K562 (cell line): ENCODE measurements at regions not wholly inside any gene's neighbourhood (a gene's known extent, or its start where the extent isn't known, plus 50 kb on each side); places are given as distances from the start of the nearest gene placed in this dataset.

Experiments
- ATAC-seq: fragments of 200-7000 bp; cut with Tn5 transposase; 3 replicates; pipeline ENCODE4 v1.9.1; 2020; ENCODE audit warnings: moderate library complexity
- BruUV-seq: library from RNA; stranded (reverse); fragments of 400-500 nt; replicated peaks from 2 replicates; lab custom pipeline; 2021; lab: Mats Ljungman, UMichigan
- CTCF ChIA-PET: fragments of 300-600 bp; formaldehyde crosslinking; extraction: SDS; loops from one replicate; lab custom pipeline; 2021; ENCODE audit warnings: low intra/inter-chr PET ratio; lab: Yijun Ruan, JAX
- POLR2A ChIA-PET: fragments of 300-600, 350-650 bp; sonication (Branson Sonifier 250); formaldehyde crosslinking; extraction: SDS; loops from one replicate; lab custom pipeline; 2021; ENCODE audit warnings: antibody characterized with exemption, inconsistent platforms; lab: Yijun Ruan, JAX
- DNase-seq, 4 experiments: peaks; one replicate each; pipeline versions ENCODE4 v3.0.0 to v3.0.0-alpha.2; 2011 to 2018; ENCODE audit warnings: low spot score in 3 of 4, mixed read lengths in 3 of 4; ENCODE audit errors: extremely low read depth in 1 of 4
- FAIRE-seq: peaks from 2 replicates; lab custom pipeline; 2011; peaks lifted over from hg19 to GRCh38; lab: Jason Lieb, UNC
- H2AFZ ChIP-seq: 2 replicates; pipeline ENCODE4 v1.6.0; 2011; ENCODE audit warnings: low read depth, low read length, control low read depth, inconsistent platforms
- H3K27ac ChIP-seq: fragments of 200-600 bp; 3 replicates; pipeline ENCODE4 v1.8.0; 2011; ENCODE audit warnings: low read depth, mild to moderate bottlenecking, control low read depth, inconsistent platforms, low read length, moderate library complexity, mixed read lengths; ENCODE audit errors: extremely low read depth
- H3K27me3 ChIP-seq, 2 experiments: fragments of 300-600 bp in 1 of 2; 2 replicates in 1 of 2; 3 replicates in 1 of 2; pipeline versions ENCODE4 v1.6.0 to v1.8.0; 2011; ENCODE audit warnings: inconsistent platforms in 2 of 2, low read length in 2 of 2, mild to moderate bottlenecking in 1 of 2, mixed read lengths in 1 of 2, moderate library complexity in 1 of 2; ENCODE audit not compliant: control insufficient read depth in 2 of 2, insufficient read depth in 2 of 2
- H3K36me3 ChIP-seq: fragments of 300-600 bp; 3 replicates; pipeline ENCODE4 v1.8.0; 2011; ENCODE audit warnings: mild to moderate bottlenecking, low read length, inconsistent platforms; ENCODE audit not compliant: control insufficient read depth, insufficient read depth
- H3K4me1 ChIP-seq, 2 experiments: fragments of 200-600 bp in 1 of 2; replicated peaks in 1 of 2; 2 replicates in 1 of 2; 3 replicates in 1 of 2; pipeline versions ENCODE4 v1.5.1 to v1.8.0; 2011; ENCODE audit warnings: inconsistent platforms in 2 of 2, low read length in 2 of 2, mild to moderate bottlenecking in 1 of 2, mixed read lengths in 1 of 2, moderate library complexity in 1 of 2; ENCODE audit not compliant: control insufficient read depth in 2 of 2, insufficient read depth in 2 of 2
- H3K4me2 ChIP-seq: 2 replicates; pipeline ENCODE4 v1.6.1; 2011; ENCODE audit warnings: low read length, control low read depth, inconsistent platforms, mixed read lengths; ENCODE audit not compliant: insufficient read depth
- H3K4me3 ChIP-seq: fragments of 200-600 bp; sonication (generic), shearing (Covaris generic); 2 replicates; pipeline ENCODE4 v1.5.1; 2016; ENCODE audit warnings: control low read depth, inconsistent platforms
- H3K79me2 ChIP-seq: fragments of 200-600 bp; 3 replicates; pipeline ENCODE4 v1.8.0; 2011; ENCODE audit warnings: low read length, inconsistent platforms; ENCODE audit not compliant: control insufficient read depth, insufficient read depth
- H3K9ac ChIP-seq, 2 experiments: 2 replicates each; pipeline versions ENCODE4 v1.6.0 to v1.6.1; 2011; ENCODE audit warnings: low read depth in 2 of 2, low read length in 2 of 2, control low read depth in 1 of 2, inconsistent platforms in 1 of 2, mild to moderate bottlenecking in 1 of 2, mixed read lengths in 1 of 2; ENCODE audit not compliant: insufficient read depth in 1 of 2
- H3K9me1 ChIP-seq: one replicate; pipeline ENCODE4 v1.6.0; 2011; ENCODE audit warnings: inconsistent platforms, mild to moderate bottlenecking, low read length, moderate library complexity; ENCODE audit not compliant: control insufficient read depth, insufficient read depth
- H3K9me3 ChIP-seq: replicated peaks from 2 replicates; pipeline ENCODE4 v1.5.1; 2011; ENCODE audit warnings: low read depth, low read length, inconsistent platforms; ENCODE audit not compliant: control insufficient read depth, insufficient read depth
- H4K20me1 ChIP-seq: replicated peaks from 2 replicates; pipeline ENCODE4 v1.6.1; 2011; ENCODE audit warnings: low read length, inconsistent platforms, mixed read lengths; ENCODE audit not compliant: control insufficient read depth, insufficient read depth
- ELF2 ChIP-seq: fragments of 250-450 bp; sonication (Bioruptor Pico); IDR thresholded peaks from 2 replicates; pipeline ENCODE4 v1.5.0; 2021; ENCODE audit warnings: mild to moderate bottlenecking
- GABPB1 ChIP-seq: sonication (generic); formaldehyde crosslinking; IDR thresholded peaks from 2 replicates; pipeline ENCODE4 v1.8.0; 2022; ENCODE audit warnings: mild to moderate bottlenecking, missing genetic modification reagents
- KLF1 ChIP-seq: fragments of 450-650 bp; IDR thresholded peaks from 2 replicates; pipeline ENCODE4 v1.6.1; 2016; ENCODE audit warnings: missing genetic modification characterization, missing compliant biosample characterization
- NBN ChIP-seq: fragments of 450-650 bp; IDR thresholded peaks from 2 replicates; pipeline ENCODE4 v1.6.1; 2016; ENCODE audit warnings: low read depth, mild to moderate bottlenecking
- POLR2A ChIP-seq: fragments of 450-650 bp; conservative IDR thresholded peaks from 2 replicates; pipeline ENCODE4 v1.6.1; 2016
- PRPF4 ChIP-seq: fragments of 200-400 bp; formaldehyde crosslinking; IDR thresholded peaks from one replicate; pipeline ENCODE4 v1.6.1; 2017; ENCODE audit warnings: low read length, low read depth, mild to moderate bottlenecking; ENCODE audit not compliant: insufficient read depth, poor library complexity, severe bottlenecking
- THRAP3 ChIP-seq: fragments of 450-650 bp; IDR thresholded peaks from 2 replicates; pipeline ENCODE4 v1.6.1; 2016; ENCODE audit warnings: mild to moderate bottlenecking, inconsistent platforms, borderline replicate concordance
- ZNF23 ChIP-seq: fragments of 250-450 bp; sonication (Bioruptor Pico); IDR thresholded peaks from 2 replicates; pipeline ENCODE4 v1.4.0; 2020; ENCODE audit warnings: mild to moderate bottlenecking
- ZNF408 ChIP-seq: fragments of 250-450 bp; sonication (Bioruptor Pico); IDR thresholded peaks from 2 replicates; pipeline ENCODE4 v1.4.0; 2020; ENCODE audit warnings: low read depth, mild to moderate bottlenecking, moderate library complexity
- WGBS: fragments of 100-300 bp; shearing (Covaris generic); methylation state at CpG from one replicate; pipeline ENCODE4 v1.1.6; 2016; ENCODE audit warnings: low coverage, mixed read lengths; ENCODE audit not compliant: insufficient coverage; ENCODE audit errors: missing lambda C conversion rate; 5-methylcytosine and 5-hydroxymethylcytosine counted together
- in situ Hi-C: fragments of 300-500 bp; cut with MboI; formaldehyde crosslinking; loops from 4 replicates; pipeline ENCODE4 v1.15.0; 2018; ENCODE audit warnings: inconsistent platforms, mixed read lengths
- intact Hi-C: fragments of 100-400 bp; cut with micrococcal nuclease; formaldehyde crosslinking; loops from 2 replicates; pipeline ENCODE4 v1.14.2; 2022
- TF ChIP-seq, protein P1 (sequence below): fragments of 450-650 bp; formaldehyde crosslinking; IDR thresholded peaks from 2 replicates; pipeline ENCODE4 v1.4.0; 2020; ENCODE audit warnings: mild to moderate bottlenecking
- TF ChIP-seq, protein P2 (sequence below): fragments of 450-650 bp; IDR thresholded peaks from 2 replicates; pipeline ENCODE4 v1.6.1; 2017; ENCODE audit warnings: mild to moderate bottlenecking, moderate library complexity
- TF ChIP-seq, protein P3 (sequence below): fragments of 450-650 bp; IDR thresholded peaks from 2 replicates; pipeline ENCODE4 v1.6.1; 2016; ENCODE audit warnings: low read depth, mild to moderate bottlenecking, moderate library complexity

DNA sequence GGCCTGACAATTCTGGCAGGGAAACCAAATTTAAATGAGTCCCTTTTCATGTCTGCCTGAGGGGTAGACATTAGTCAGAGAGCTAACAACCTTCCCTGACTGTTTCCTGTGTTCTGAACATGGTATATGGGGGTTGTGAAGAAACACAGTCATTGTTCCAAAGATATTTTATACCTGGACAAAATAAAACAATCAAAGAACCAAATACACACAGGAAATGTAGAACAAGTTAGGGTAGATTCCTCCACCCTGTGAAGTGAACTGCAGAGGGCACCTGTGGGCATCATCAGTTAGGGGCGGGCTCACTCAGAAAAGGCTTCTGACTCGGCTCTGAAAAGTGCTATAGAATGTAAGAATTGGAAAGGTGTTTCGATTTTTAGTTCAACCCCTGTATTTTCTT lies 231.9 kb upstream of the CADM1 start:
- no peaks in the 10 kb centered on the region for H3K9me3 ChIP-seq
- H3K4me2 ChIP-seq = no peak overlapping the region
- 3% methylated on average over 3 of the region's 3 CpGs for WGBS
- no peak overlapping the region for H2AFZ ChIP-seq
- no TSS peak for BruUV-seq
- TF ChIP-seq, protein P1, sequence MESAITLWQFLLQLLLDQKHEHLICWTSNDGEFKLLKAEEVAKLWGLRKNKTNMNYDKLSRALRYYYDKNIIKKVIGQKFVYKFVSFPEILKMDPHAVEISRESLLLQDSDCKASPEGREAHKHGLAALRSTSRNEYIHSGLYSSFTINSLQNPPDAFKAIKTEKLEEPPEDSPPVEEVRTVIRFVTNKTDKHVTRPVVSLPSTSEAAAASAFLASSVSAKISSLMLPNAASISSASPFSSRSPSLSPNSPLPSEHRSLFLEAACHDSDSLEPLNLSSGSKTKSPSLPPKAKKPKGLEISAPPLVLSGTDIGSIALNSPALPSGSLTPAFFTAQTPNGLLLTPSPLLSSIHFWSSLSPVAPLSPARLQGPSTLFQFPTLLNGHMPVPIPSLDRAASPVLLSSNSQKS = no peak
- TF ChIP-seq, protein P2, sequence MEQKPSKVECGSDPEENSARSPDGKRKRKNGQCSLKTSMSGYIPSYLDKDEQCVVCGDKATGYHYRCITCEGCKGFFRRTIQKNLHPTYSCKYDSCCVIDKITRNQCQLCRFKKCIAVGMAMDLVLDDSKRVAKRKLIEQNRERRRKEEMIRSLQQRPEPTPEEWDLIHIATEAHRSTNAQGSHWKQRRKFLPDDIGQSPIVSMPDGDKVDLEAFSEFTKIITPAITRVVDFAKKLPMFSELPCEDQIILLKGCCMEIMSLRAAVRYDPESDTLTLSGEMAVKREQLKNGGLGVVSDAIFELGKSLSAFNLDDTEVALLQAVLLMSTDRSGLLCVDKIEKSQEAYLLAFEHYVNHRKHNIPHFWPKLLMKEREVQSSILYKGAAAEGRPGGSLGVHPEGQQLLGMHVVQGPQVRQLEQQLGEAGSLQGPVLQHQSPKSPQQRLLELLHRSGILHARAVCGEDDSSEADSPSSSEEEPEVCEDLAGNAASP = no peak
- ATAC-seq (no peak), DNase-seq (no peak), FAIRE-seq (no peak)
- 0 out of 5 replicates have a peak, but pooled peaks cover 0 to 5% of the 10 kb centered on the region in 2 experiments for H3K27me3 ChIP-seq
- no peak overlapping the region for H3K9ac ChIP-seq
- no peak overlapping the region for H3K4me3 ChIP-seq
- intact Hi-C loops (no loop called here), in situ Hi-C loops (no loop called here)
- H3K4me1 ChIP-seq = no peaks in the 10 kb centered on the region
- H3K36me3 ChIP-seq = no peaks in the 10 kb centered on the region
- H3K27ac ChIP-seq = no peak overlapping the region
- ChIA-PET CTCF (no interaction called here), POLR2A (no interaction called here)
- no peaks in the 10 kb centered on the region for H3K9me1 ChIP-seq
- no peaks in the 10 kb centered on the region for H4K20me1 ChIP-seq
- no peaks in the 10 kb centered on the region for H3K79me2 ChIP-seq

GRCh38 chr11:115724666-115725065 lies 220.5 kb upstream of the CADM1 start:
- Histone ChIP-seq H3K27me3 (no peaks in the 10 kb centered on the region), H3K4me2 (no peak overlapping the region), H3K4me3 (no peak overlapping the region), H3K9ac (no peak overlapping the region), H3K27ac (no peak overlapping the region), H3K9me1 (no peaks in the 10 kb centered on the region), H3K36me3 (no peaks in the 10 kb centered on the region), H4K20me1 (no peaks in the 10 kb centered on the region), H3K9me3 (no peaks in the 10 kb centered on the region), H3K4me1 (no peaks in the 10 kb centered on the region), H2AFZ (no peak overlapping the region), H3K79me2 (no peaks in the 10 kb centered on the region)
- BruUV-seq = no TSS peak
- DNase-seq (no peak), FAIRE-seq (no peak), ATAC-seq (no peak)
- ChIA-PET POLR2A (no interaction called here), CTCF (no interaction called here)
- WGBS = 3% methylated on average over 2 of the region's 2 CpGs
- in situ Hi-C loops (no loop called here), intact Hi-C loops (no loop called here)
- TF ChIP-seq KLF1 (no peak), PRPF4 (no peak), POLR2A (no peak), NBN (no peak), ZNF23 (CRISPR knock-in tag) (no peak), THRAP3 (no peak), ELF2 (CRISPR knock-in tag) (no peak), GABPB1 (CRISPR knock-in tag) (no peak), ZNF408 (CRISPR knock-in tag) (no peak)
- TF ChIP-seq, protein P1 = no peak
- TF ChIP-seq, protein P3, sequence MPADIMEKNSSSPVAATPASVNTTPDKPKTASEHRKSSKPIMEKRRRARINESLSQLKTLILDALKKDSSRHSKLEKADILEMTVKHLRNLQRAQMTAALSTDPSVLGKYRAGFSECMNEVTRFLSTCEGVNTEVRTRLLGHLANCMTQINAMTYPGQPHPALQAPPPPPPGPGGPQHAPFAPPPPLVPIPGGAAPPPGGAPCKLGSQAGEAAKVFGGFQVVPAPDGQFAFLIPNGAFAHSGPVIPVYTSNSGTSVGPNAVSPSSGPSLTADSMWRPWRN = no peak
